ENCODE measurements at regions not wholly inside any gene's neighbourhood (a gene's known extent, or its start where the extent isn't known, plus 50 kb on each side); places are given as distances from the start of the nearest gene placed in this dataset.

- TF ChIP-seq, protein P1, sequence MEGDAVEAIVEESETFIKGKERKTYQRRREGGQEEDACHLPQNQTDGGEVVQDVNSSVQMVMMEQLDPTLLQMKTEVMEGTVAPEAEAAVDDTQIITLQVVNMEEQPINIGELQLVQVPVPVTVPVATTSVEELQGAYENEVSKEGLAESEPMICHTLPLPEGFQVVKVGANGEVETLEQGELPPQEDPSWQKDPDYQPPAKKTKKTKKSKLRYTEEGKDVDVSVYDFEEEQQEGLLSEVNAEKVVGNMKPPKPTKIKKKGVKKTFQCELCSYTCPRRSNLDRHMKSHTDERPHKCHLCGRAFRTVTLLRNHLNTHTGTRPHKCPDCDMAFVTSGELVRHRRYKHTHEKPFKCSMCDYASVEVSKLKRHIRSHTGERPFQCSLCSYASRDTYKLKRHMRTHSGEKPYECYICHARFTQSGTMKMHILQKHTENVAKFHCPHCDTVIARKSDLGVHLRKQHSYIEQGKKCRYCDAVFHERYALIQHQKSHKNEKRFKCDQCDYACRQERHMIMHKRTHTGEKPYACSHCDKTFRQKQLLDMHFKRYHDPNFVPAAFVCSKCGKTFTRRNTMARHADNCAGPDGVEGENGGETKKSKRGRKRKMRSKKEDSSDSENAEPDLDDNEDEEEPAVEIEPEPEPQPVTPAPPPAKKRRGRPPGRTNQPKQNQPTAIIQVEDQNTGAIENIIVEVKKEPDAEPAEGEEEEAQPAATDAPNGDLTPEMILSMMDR (IDR thresholded peaks at IDR 0.05): no peak
- no peak for TF ChIP-seq EZH2 (IDR thresholded peaks at IDR 0.05; ENCODE audit: borderline replicate concordance, insufficient read depth, low read depth, low read length, poor library complexity, severe bottlenecking)
Measured at GRCh38 chr4:54517781-54518444, 139.8 kb upstream of the KIT start.

All from B cell (primary cell).